ENCODE measurements at regions not wholly inside any gene's neighbourhood (a gene's known extent, or its start where the extent isn't known, plus 50 kb on each side); places are given as distances from the start of the nearest gene placed in this dataset.

DNA sequence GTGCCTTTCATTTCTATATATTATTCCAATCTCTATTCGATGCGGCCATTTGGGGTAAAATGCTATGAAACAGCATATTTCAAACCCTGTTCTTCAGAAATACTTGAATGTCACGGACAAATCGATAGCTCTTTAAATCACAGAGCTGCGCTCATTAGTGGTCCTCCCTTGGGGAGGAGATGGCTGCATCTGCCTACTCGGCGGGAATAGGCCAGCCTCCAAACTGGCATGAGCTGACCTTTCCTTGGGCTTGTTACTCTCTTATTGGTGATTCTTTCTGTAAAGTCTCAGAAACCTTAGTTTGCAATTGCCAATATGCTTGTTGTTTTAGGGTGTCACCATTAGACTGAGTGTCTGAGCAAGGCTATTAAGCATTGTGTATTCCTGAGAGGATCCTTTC is 120.9 kb downstream of the BDH1 start:
- Histone ChIP-seq H4K20me1 (ENCODE audit: insufficient read depth) (no peaks in the 10 kb centered on the region), H2AFZ (ENCODE audit: low read depth) (no peak overlapping the region), H3K27me3 (ENCODE audit: insufficient read depth, low read depth) (no peaks in the 10 kb centered on the region), H3K9ac (no peak overlapping the region), H3K4me2 (no peak overlapping the region), H3K36me3 (ENCODE audit: insufficient read depth) (no peaks in the 10 kb centered on the region), H3K79me2 (ENCODE audit: insufficient read depth, low read depth) (no peaks in the 10 kb centered on the region), H3K4me3 (IDR thresholded peaks at IDR 0.05; ENCODE audit: insufficient read depth, low read depth, low read length) (no peak overlapping the region), H3K27ac (no peak overlapping the region), H3K4me1 (ENCODE audit: low read depth, poor library complexity, severe bottlenecking) (no peaks in the 10 kb centered on the region)
- TF ChIP-seq, protein P1, sequence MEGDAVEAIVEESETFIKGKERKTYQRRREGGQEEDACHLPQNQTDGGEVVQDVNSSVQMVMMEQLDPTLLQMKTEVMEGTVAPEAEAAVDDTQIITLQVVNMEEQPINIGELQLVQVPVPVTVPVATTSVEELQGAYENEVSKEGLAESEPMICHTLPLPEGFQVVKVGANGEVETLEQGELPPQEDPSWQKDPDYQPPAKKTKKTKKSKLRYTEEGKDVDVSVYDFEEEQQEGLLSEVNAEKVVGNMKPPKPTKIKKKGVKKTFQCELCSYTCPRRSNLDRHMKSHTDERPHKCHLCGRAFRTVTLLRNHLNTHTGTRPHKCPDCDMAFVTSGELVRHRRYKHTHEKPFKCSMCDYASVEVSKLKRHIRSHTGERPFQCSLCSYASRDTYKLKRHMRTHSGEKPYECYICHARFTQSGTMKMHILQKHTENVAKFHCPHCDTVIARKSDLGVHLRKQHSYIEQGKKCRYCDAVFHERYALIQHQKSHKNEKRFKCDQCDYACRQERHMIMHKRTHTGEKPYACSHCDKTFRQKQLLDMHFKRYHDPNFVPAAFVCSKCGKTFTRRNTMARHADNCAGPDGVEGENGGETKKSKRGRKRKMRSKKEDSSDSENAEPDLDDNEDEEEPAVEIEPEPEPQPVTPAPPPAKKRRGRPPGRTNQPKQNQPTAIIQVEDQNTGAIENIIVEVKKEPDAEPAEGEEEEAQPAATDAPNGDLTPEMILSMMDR (conservative IDR thresholded peaks at IDR 0.05; ENCODE audit: low read depth, low read length), result no peak

DNA sequence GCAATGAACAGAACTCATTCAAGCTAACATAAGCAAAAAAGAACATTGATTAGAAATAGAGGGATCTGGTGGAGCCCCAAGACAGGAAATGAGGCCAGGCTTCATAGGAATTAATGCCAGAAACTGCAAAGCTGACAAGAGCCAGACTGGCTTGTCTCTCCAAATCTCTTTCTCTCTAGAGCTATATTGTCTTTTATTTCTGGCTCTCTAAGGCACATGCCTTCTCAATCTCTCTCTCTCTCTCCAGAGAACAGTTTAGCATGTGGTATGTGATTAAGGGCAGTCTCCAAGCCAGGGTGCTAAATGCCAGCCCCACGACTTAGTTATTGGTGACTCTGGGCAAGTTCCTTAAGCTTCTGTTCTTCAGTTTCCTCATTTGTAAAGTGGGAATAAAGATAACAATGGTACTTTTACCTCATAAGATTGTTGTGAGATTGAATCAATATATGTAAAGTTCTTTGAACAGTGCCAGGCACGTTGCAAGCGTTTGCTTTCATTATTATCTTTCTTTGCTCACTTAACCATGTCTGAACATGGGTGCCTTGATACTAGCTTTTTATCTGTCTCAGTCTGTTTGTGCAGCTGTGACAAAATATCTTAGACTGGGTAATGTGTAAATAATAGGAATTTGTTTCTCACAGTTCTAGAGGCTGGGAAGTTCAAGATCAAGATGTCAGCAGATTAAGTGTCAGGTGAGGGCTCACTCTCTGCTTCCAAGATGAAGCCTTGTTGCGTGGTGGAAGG is 123.2 kb downstream of the BDH1 start:
- Histone ChIP-seq H3K4me1 (ENCODE audit: low read depth, poor library complexity, severe bottlenecking) (no peaks in the 10 kb centered on the region), H3K27ac (no peak overlapping the region), H3K4me3 (IDR thresholded peaks at IDR 0.05; ENCODE audit: insufficient read depth, low read depth, low read length) (no peak overlapping the region), H3K27me3 (ENCODE audit: insufficient read depth, low read depth) (no peaks in the 10 kb centered on the region), H4K20me1 (ENCODE audit: insufficient read depth) (no peaks in the 10 kb centered on the region), H3K79me2 (ENCODE audit: insufficient read depth, low read depth) (no peaks in the 10 kb centered on the region), H3K4me2 (no peak overlapping the region), H2AFZ (ENCODE audit: low read depth) (no peak overlapping the region), H3K9ac (no peak overlapping the region), H3K36me3 (ENCODE audit: insufficient read depth) (no peaks in the 10 kb centered on the region)
- TF ChIP-seq, protein P1 (conservative IDR thresholded peaks at IDR 0.05; ENCODE audit: low read depth, low read length), result no peak

DNA sequence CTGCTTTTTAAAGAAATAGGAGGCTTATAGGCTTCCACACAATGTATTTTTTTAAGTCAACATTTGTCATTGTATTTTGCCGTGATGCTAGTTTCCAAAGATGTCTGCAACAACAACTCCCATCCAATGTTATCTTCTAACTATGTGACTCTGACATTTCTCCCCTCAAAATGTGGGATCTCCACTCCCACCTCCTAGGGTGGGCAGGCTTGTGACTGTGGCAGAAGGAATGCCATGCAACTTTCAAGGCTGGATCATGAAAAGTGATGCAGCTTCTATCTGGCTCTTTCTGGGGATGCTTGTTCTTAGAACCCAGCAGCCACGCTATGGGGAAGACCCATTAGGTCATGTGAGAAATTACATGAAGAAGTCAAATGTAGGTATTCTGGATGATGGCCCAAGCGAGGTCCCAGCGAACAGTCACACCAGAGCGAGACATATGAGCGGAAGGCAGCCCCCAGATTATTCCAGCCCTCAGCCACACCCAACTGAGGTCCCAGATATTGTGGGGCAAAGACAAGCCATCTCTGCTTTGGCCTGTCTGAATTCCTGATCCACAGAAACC is 124.3 kb downstream of the BDH1 start:
- Histone ChIP-seq H3K36me3 (ENCODE audit: insufficient read depth) (no peaks in the 10 kb centered on the region), H3K79me2 (ENCODE audit: insufficient read depth, low read depth) (no peaks in the 10 kb centered on the region), H4K20me1 (ENCODE audit: insufficient read depth) (no peaks in the 10 kb centered on the region), H3K4me2 (no peak overlapping the region), H3K4me1 (ENCODE audit: low read depth, poor library complexity, severe bottlenecking) (no peaks in the 10 kb centered on the region), H3K9ac (no peak overlapping the region), H3K4me3 (IDR thresholded peaks at IDR 0.05; ENCODE audit: insufficient read depth, low read depth, low read length) (no peak overlapping the region), H3K27me3 (ENCODE audit: insufficient read depth, low read depth) (no peaks in the 10 kb centered on the region), H3K27ac (no peak overlapping the region), H2AFZ (ENCODE audit: low read depth) (no peak overlapping the region)
- TF ChIP-seq, protein P1 (conservative IDR thresholded peaks at IDR 0.05; ENCODE audit: low read depth, low read length), result no peak

DNA sequence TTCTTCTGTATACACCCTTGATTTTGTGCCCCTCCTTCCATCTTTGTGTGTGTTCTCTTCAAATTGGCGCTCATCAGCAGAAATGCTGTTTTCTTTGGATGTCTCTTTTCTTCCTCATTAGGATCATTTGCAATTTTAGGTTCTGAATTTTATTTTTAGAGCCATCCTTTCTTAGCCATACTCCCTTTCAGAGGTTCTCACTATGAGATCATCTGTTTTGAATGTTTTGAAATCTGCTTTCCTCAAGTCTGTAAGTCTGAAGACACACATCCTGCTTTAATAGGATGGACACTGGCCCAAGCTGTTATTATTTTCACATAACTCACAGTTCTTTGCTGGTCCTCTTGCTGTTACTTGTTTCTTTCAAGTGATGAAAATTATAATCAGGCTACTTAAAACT is 124.8 kb downstream of the BDH1 start:
- H3K79me2 ChIP-seq (ENCODE audit: insufficient read depth, low read depth), result no peaks in the 10 kb centered on the region
- H3K4me3 ChIP-seq (IDR thresholded peaks at IDR 0.05; ENCODE audit: insufficient read depth, low read depth, low read length), result no peak overlapping the region
- no peaks in the 10 kb centered on the region for H3K4me1 ChIP-seq (ENCODE audit: low read depth, poor library complexity, severe bottlenecking)
- H4K20me1 ChIP-seq (ENCODE audit: insufficient read depth), result no peaks in the 10 kb centered on the region
- no peaks in the 10 kb centered on the region for H3K36me3 ChIP-seq (ENCODE audit: insufficient read depth)
- H2AFZ ChIP-seq (ENCODE audit: low read depth), result no peak overlapping the region
- no peak overlapping the region for H3K4me2 ChIP-seq
- H3K9ac ChIP-seq, result no peak overlapping the region
- no peaks in the 10 kb centered on the region for H3K27me3 ChIP-seq (ENCODE audit: insufficient read depth, low read depth)
- TF ChIP-seq, protein P1 (conservative IDR thresholded peaks at IDR 0.05; ENCODE audit: low read depth, low read length), result no peak
- no peak overlapping the region for H3K27ac ChIP-seq

Measured in KMS-11 (cell line).